Stimulated activated CD4-positive, alpha-beta T cell treated with anti-CD3 and anti-CD28 coated beads, TNF-alpha, amount 100 ng/mL, for 24 hours (primary cell): ENCODE measurements at regions not wholly inside any gene's neighbourhood (a gene's known extent, or its start where the extent isn't known, plus 50 kb on each side); places are given as distances from the start of the nearest gene placed in this dataset.

Experiments used
- DNase-seq, 3 experiments: peaks; one replicate each; pipeline ENCODE4 v3.0.0-alpha.2; 2020; ENCODE audit warnings: low read depth in 3 of 3

DNA sequence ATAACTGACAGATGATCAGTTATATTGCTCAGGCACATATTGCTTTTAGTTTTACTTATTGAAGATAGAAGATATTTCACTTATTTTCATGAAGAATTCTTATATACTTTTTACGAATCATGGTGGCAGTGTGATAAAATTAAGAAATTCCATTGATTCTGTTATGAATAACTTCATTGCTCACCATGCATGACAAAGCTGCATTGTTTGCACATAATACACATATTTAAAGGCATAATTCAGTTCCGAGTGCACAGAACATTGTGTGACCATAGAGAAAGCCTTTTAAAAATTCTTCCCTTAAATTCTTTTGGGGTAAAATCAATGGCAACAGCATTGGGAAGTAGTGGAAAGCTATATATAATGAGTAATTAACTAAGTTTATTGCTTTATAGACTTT, 82.5 kb upstream of the NAALADL2 start:
- no peak for DNase-seq

GRCh38 chr3:174777813-174778212, 81.3 kb upstream of the NAALADL2 start:
- DNase-seq, result no peak

DNA sequence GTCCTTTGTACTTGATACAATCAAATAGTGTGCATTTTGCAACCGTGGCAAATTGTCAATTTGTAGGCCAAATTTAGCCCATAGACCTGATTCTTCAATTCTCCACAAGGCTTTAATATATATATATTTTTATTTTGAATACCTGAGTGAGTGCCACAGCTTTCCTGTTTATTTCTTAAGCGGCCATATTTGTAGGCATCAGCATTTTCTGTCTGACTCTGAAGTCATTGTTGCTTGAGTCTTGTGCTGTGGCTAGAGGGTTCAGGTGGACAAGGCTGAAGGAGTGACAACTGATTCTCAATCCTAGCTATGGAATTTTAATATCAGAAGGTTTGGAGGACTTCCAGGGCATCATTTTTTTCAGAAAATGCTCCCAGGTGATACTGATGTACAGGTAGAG, 75.6 kb upstream of the NAALADL2 start:
- no peak for DNase-seq

DNA sequence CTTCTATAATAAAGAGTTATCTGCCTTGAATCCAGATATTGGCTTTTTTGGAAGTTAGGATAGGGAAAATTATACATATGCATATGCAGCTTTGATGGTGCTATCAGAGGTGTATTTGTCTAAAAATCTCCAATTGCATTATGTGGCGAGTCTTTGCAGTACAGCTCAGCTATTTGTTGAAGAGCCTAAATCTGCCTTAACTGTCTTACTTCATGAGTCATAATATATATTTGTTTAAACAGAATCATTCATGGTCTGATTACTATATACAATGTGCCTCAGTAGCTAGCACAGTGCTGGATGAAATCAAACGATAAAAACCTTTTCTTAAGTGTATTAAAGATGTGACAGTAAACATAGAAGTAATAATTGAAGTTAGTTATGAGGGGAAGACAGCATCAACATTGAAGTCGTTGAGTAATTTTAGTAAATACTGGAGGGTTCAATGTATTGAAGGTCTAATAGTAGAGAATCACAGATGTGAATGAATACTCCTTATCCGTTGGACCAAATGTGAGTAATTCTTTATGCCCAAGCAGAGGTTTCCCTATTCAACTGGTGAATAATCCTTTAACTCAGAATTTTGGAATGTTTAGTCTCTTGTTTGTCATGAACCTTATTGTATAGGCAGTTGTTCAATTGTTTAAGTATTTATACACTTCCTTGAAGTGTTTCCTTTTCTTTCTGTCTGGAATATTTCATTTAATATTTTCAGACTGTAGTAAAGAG, 74.8 kb upstream of the NAALADL2 start:
- DNase-seq, result no peak

DNA sequence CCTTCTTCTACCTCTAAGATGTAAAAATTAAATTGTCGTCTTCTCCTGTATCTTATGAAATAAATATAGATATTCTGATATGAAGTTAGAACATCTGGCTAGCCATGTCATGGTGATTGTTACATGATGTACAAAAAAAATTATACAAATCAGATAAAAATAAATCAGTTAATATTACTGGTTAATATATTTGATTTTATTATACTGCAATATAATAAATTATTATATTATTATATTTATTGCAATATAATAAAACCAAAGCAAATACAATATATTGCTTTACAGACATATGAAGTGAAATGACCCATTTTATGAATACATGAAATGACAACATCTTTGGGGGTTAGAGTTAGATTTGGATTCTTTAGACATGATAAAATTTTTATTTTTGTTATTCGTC, 72.3 kb upstream of the NAALADL2 start:
- DNase-seq, result no peak

DNA sequence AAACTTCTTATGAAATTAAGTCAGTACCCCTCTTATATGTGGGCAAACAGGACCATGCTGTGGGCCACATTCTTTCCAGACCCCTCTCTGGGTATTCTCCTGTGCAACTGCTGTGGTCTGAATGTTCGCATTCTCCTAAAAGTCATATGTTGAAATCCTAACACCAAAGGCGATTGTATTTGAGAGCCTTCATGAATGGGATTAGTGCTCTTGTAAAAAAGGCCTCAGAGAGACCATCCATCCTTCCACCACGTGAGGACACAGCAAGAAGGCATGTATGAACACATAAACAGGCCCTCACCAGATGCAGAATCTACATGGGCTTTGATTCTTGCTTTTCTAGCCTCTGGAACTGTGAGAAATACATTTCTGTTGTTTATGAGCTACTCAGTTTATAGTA, 68.0 kb upstream of the NAALADL2 start:
- DNase-seq, result no peak

DNA sequence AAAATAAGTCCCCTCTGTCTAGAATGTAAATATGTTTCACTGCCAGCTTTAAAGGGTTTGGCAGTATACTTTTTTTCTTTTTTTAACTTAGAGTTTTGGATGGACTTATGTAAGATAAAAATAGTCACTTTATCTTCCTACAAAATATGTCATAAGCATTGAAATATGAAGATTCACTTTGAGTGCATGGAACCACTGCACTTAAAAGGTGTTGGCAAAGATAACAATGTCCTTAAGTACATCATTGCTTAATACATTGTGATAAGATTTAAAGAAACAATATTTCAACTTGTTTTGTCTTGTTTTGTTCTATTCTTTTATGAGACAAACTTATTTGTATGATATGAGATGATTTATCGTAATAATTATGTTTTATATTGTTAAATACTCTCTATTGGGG, 66.3 kb upstream of the NAALADL2 start:
- no peak for DNase-seq
